GM19372 (cell line): ENCODE measurements at regions not wholly inside any gene's neighbourhood (a gene's known extent, or its start where the extent isn't known, plus 50 kb on each side); places are given as distances from the start of the nearest gene placed in this dataset.

ENCODE experiments used
- ATAC-seq: cut with Tn5 transposase; IDR thresholded peaks from one replicate; pipeline ENCODE4 v1.9.1; 2021; ENCODE audit warnings: mild to moderate bottlenecking, low read depth, moderate library complexity; ENCODE audit not compliant: unreplicated experiment

DNA sequence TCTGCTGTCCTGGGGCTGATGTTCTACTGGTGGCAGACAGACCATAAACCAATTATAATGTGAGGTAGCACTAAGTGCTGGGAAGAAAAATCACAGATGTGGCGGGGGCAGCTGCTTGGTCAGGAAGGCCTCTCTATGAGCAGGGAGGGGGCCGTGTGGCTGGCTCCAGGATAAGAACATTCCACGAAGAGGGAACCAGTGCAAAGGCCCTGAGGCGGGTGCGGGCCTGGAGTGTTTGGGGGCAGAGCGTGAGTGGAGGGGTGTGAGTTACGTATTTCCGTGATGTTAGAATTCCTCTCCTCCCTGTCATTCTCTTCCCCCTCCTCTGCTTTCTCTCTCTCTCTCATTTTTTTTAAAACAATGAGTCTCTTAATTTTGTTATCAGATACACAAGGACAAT is 67.2 kb downstream of the CEBPB start:
- no peak for ATAC-seq

DNA sequence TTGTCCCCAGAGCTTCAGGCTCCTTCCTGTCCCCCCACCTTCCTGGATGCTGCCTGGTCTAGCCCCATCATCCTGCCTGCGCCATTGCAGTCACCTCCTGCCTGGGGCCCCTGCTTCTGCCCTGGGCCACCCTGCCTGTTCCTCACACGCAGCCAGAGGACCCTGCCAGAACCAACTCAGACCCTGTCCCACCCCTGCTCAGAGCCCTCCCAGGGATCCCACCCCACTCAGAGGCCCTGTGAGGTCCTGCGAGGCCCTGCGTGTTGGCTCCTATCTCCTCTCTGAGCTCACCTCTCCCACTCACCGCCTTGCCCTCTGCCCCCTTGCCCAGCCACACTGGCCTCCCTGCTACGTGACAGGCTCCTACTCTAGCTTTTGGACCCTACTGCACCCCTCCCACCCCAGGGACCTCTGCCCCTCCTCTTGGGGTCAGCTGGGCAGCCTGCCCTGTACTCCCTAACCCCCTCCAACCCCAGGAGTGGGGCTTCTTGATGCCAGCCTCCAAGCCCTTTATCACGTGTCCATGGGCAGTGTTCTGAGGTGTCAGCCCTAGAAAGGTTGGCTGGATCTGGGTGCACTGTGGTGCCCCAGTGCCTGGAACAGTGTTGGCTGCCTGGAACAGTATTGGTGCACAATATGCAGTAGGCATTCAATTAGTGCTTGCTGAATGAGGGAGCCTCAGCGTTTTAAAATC is 68.3 kb downstream of the CEBPB start:
- no peak for ATAC-seq

DNA sequence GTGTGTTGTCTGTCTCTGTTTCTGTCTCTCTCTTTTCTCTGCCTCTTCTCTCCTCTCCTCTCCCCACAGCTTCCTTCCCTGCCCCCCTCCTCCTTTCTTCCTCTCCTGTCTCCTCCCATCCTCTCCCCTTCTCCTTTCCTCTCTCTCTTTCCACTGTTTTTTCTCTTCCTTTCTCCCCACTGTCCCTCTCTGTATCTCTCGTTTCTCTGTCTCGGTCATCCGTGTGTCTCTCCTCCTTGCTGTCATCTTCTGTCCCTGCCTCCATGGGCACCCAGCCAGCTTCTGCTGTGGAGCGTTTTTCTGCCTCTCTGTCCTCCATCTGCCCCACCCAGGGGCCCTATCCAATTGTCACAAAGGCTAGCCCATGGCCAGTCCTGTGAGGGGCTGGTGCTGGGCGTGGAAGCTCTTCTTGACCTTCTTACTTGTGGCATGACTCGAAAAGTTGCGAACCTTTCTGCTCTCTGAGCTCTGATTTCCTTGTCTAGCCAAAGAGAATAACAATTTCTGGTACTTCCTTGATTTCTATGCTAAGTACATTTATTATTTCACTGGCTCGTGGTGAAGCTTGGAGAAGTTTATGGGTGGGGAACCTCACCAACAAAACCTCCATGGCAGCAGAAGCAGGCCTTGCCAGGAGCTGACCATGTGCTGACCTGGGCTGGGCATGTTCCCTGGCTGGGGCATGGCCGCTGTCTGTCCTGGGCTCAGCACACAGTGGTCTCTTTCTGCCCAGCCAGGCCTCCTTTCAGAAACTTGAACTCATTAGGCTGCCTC is 69.3 kb downstream of the CEBPB start:
- ATAC-seq: no peak

DNA sequence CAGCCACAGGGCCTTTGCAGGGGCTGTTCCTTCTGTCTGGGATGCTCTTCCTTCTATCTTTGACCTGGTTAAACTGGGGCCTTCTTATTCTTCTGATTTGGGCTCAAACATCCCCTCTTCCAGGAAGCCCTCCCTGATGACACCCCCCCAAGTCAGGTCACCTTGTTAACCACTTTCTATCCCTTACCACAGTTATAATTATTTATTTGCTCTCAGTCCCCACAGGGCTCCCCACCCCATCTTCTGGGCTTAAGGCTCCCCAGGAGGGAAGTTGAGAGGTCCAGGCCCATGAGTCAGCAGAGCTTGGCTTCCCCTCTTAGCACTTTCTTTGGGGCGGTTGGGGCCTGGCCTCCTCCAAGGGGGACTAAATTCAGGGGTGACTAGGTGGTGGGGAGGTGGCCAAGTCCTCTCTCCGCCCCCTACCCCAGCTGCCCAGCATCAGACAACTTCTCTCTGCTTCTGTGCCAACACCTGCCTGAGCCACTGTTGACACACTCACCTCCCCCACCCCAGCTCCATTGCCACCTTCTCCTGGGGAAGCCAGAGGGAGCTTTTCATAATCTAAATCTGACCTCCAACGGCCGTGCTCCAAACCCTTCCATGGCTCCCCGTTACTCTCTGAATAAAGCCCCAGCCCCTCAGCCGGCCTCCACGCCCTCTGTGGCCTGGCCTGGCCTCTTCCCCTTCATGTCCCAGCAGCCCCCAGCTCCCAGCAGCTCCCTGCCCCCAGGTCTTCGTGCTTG is 70.0 kb downstream of the CEBPB start:
- ATAC-seq: no peak

DNA sequence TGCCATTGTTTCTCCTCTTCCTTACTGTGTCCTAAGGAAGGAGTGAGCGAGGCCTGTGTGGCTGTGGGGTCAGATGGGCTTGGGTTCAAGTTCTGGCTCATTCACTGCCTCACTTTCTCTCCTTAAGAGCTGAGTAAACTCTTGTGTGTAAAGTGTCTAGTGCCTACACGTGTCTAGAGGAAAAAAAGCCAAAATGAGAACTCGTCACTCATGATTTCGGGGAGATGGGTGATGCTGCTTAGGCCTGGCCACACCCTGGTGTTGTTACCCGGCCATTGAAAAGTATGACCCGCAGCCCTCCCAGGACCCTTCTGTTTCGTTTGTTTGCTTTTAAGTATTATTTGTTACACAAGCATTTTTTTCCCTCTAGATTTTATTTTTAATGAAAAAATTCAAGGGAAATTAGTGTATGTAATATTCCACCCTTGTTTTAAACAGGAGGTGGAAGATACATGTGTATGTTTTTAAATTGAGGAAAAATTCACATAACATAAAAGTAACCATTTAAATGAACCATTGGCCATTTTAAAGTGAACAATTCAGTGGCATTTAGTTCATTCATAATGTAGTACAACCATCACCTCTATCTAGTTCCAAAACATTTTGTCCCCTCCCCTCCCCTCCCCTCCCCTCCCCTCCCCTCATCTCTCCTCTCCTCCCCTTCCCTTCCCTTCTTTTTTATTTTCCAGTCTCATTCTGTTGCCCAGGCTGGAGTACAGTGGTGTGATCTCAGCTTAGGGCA is 71.0 kb downstream of the CEBPB start:
- ATAC-seq: no peak

DNA sequence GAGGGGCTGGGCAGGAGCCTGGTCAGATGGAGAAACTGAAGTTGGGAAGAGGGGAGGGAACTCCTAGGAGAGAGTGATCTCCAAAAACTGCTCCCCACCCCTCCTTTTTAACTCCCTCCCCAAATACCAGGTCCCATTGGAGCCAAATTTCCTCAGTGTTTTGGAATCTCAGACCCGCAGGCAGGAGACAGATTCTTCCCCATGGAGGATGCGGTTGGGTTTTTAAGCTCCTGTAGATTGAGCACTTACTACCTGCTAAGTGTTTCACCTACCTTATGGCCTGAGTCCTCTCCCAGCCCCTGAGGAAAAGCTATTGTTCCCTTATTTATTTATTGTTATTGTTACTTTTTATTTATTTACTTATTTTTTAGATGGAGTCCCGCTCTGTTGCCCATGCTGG is 73.2 kb downstream of the CEBPB start:
- ATAC-seq: no peak

DNA sequence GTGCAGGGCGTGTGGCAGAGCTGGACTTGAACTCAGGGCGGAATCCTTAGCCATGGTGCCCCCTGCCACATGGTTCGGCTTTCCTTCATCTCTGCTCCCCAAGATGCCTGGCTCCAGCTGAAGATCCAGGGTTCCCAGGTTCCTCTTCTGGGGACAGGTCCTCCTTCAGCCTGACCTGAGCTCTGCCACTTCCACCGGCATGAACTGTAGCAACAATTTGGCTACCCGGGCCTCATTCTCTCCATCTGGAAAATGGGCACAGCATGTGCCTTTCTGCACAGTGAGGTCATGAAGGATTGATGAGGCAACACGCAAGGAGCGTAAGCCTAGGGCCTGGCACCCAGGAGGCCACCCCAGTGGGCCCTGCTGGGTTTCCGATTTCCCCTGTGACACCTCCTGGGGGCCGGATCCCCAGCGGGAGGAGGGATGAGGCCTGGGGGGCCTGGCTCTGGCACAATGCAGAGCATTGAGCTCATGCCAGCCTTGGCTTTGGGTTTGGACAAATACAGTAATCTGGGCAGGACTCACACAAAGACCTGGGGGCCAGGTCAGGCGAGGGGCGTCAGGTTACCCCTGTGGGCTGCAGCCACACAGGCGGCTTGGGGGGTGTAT is 74.0 kb downstream of the CEBPB start:
- no peak for ATAC-seq

DNA sequence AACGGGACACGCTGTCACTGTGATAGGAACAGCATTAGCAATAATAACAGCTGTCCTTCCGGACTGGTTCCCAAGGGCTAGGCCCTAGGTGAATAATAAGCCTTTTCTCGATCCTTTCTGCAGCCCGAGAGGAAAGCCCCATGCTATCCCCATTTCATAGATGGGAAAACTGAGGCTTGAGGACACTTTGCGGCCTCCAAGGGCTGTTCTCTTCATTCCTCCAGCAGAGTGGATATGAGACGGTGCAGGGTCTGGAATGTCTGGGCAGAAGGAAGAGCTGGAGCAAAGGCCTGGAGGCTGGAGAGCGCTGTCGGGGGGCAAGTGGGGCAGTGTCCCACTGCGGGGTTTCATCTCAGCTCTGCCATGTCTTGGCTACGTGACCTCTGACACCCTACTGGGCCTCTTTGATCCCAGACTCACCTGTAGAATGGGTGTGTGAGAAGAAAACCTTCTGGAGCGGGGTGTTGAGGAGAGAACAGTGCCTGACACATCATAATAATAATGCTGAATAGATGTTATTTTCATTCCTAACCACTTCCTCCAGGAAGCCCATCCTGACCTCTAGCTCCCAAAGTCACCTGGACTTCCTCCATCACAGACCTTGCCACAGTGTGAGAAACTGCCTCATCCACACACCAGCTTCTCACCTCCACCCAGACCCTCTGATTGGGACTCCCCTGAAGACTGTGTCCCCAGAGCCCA is 74.8 kb downstream of the CEBPB start:
- ATAC-seq: no peak

DNA sequence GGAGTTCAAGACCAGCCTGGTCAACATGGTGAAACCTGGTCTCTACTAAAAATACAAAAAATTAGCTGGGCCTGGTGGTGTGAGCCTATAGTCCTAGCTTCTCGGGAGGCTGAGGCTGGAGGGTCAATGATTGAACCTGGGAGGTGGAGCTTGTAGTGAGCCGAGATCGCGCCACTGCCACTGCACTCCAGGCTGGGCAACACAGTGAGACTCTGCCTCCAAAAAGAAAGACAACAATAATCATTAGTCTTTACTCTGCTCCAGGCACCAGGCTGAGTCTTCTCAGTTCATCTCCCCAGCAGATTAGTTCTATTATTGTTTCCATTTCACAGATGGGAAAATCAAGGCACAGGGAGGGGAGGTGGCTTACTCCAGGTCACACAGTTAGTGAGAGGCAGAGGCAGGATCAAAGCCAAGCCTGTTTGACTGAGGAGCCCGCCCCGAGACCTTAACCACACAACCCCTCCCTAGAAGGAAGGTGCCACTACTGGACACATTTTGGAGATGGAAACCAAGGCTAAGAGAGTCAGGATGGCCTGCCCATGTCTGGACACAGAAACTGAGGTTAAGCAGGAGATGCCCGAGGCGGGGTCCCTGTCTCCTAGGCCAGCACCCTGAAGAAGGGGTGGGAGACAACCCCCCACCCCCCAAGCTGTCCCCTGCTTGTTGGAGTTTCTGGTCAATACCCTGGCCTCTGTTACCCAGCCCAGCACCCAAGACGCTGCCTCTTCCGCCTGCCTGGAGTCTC is 75.8 kb downstream of the CEBPB start:
- ATAC-seq: no peak

DNA sequence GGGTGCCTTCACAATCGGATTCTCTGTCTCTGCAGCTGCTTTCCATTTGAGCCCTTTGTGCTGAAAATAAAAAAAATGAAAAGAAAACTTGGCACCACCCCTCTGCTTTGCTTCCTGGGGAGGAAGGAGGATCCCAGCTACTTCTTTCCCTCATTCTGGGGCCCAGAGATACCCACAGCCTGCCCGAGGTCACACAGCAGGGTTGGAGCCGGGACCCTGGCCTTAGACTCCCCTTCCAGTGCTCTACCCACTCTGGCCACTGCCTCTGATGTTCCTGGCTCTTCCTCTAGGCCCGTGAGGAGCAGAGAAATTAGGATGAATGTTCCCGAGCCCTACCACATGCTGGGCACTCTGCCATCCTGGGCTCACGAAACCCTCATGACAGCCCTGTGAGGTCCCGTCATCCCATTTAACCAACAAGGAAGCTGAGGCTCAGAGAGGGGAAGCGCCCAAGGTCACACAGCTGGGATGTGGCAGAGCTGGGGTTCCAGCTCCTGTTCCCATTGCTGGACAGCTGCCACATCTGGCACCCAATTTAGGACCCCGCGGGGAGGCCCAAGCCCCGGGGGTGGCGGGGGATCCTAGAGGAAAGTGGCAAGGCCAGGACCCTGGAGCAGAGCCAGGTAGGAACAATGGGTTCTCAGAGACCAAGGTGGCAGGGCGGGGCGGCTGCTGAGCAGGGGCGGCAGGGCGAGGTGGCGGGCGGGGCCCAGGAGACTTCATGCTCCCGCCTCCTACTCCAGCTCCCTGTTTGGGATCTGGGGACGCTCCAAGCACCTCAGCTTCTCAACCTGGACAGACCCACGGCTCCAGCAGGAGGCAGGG is 76.6 kb downstream of the CEBPB start:
- no peak for ATAC-seq

DNA sequence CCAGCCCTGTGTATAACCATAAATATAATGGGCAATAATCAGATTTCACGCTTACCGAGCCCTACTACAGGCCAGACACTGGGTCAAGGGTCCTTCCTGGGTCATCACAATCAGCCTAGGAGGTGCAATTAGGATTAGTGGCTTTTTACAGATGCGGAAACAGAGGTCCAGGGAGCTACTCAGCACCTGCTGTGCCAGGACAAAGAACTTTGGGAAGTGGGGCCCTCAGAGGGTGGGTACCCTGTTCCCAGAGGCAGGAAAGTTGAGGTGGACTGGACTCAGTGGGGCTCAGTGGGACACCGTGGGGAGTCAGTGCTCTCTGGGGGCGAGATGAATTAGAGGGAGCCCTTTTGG is 77.2 kb downstream of the CEBPB start:
- no peak for ATAC-seq

DNA sequence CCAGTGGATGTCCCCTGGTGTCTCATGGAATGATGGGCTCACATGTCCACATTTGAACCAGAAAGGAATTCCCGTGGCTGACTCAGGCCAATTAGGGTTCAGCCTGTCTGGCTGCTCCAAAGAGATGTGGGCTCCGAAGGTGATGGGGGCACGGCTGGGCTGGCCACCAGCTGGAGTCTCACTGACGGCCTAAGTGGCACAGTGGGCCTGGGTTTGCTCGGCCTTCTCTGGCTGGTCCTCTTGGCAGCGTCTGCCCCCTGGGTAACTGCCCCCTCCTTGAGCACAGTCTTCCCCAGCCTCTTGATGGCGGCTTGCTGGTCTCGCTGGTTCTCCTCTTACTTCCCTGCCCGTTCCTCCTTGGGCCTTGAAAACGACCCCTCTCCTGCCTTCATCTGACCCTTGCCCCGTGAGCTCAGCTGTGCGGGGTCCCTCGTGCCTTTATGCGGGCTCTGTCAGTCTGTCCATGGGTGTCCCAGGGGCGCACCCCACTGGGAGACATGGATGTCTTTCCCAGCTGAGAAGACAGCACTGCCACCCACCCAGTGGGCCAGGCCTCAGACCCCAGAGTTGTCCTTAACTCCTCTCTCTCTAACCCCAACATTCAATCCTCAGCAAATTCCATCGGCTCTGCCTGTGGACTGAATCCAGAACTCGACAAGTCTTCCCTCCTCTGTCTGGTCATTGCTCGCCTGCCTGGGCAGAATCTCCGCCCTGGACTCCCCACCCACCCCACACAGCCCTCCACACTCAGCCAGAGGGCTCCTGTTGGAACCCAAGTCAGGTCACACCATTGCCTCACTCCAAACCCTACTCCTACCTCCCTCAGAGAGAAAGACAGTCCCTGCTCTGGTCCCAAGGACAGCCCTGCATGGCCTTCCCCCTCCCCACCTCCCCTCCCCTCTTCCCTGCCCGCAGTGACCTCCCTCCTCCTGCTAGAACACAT is 78.7 kb downstream of the CEBPB start:
- no peak for ATAC-seq

DNA sequence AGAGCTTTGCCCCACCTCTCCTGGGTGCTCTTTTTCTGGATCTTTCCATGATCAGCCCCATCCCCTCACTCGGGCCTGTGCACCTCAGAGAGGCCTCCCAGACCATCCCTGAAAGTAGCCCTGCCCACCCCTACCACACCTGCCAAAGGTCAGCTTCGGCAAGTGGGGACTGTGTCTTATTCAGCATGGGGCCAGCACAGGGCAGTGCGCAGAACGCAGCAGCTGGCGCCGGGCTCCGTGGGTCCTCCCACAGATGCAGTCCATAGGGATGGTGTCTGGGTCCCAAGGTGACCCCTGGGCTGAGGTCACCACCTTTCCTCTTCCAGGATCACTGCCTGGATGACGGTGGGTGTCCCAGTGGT is 79.4 kb downstream of the CEBPB start:
- ATAC-seq: no peak

DNA sequence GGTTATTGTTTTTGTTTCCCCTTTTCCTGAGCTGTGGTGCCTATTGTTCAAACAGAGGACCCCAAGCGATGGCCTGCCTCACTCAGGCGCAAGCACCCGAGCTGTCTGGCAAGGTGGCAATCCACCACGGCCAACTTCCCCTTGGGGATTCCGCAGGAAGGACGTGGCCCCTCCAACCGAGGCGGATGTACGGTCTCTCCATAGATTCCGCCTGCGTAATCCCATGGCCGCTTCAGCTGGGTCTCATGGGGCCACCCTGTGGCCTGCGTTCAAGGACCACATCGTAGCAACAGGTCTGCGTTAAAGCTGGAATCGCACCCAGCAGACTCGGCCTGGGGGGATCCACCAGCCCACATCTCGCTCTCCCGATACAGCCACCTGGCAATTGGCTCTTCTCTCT is 79.9 kb downstream of the CEBPB start:
- ATAC-seq: no peak

DNA sequence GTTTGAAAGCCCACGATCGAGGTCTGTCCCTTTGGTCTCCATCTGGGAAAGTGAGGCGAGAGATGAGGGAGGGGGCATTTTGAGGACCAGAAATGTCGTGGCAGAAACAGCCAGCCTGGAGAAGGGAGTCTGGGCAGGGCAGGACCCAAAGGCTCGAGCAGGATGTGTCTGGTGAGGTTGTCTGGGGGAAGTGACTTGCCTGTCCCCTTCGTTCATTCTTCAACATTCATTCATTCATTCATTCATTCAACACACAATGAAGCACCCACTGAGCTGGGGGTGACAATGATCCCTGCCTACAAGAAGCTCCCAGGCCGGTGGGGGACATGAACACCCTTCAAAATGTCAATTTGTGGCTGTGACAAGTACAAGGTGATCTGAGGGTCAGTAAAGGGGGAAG is 80.5 kb downstream of the CEBPB start:
- no peak for ATAC-seq

DNA sequence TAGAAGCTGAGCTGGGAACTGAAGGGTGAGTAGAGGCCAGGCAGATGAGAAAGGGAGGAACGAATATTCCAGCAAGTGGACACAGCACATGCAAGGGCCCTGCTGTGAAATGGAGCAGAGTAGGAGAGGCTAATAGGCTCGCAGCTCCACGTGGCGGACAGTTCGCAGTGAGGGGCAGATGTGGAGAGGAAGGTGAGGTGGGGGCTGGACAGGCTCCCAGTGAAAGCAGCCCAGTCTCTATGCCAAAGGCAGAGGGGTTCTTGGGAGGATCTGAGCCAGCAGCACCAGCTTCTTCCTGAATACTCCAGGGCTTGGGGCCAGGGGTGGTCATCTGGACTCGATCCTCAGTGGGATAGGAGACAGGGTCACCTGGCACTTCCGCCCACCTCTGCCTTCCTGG is 81.0 kb downstream of the CEBPB start:
- ATAC-seq: no peak

DNA sequence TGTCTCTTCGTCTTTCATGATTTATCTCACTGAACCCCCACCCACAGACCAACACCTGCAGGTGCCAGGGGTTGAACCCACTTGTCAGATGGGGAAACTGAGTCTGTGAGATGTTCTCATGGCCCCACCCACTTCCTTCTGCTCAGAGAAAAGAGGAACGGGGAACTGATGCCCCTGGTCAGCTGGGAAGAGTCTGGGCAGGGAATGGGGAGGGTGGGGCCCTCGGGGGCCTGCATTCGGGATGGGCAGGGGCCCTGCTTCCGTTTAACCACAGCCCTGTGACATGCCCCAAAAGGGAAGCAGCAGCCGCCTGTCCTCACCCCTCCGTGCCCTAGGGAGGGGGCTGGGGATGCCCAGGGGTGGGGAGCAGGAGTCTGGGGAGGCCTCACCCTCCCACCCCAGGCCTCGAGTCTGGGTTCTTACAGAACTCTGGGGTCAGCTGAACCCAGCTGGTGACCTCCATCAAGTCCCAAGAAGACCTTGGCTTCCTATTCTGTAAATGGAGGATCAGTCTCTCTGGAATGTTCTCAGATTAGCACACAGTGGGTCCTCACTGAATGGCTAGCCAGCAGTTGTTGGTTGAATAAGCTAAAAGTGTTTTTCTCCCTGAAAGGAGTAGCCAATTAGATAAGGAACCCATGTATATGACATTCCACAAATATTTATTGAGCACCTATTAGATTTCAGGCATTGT is 81.5 kb downstream of the CEBPB start:
- no peak for ATAC-seq
